PC-3 (cell line): ENCODE measurements at regions not wholly inside any gene's neighbourhood (a gene's known extent, or its start where the extent isn't known, plus 50 kb on each side); places are given as distances from the start of the nearest gene placed in this dataset.

Source experiments
- ATAC-seq: fragments of 200-7000 bp; cut with Tn5 transposase; 2 replicates; pipeline ENCODE4 v1.9.1; 2020; ENCODE audit warnings: mild to moderate bottlenecking, moderate library complexity
- BruUV-seq: library from RNA; stranded (reverse); fragments of 400-500 nt; replicated peaks from 2 replicates; lab custom pipeline; 2021; lab: Mats Ljungman, UMichigan
- CTCF ChIA-PET: fragments of 300-600 bp; sonication (Branson Sonifier 250); formaldehyde crosslinking; loops from one replicate; lab custom pipeline; 2022; ENCODE audit warnings: antibody characterized with exemption; lab: Charles Lee
- POLR2A ChIA-PET: fragments of 300-600 bp; sonication (Branson Sonifier 250); formaldehyde crosslinking; loops from one replicate; lab custom pipeline; 2022; ENCODE audit warnings: antibody characterized with exemption; ENCODE audit not compliant: unreplicated experiment; lab: Charles Lee
- DNase-seq: peaks from one replicate; pipeline ENCODE4 v3.0.0-alpha.2; 2015
- H2AFZ ChIP-seq: fragments of 300-600 bp; sonication (generic); 2 replicates; pipeline ENCODE4 v1.6.0; 2016; ENCODE audit warnings: antibody characterized with exemption, low read length
- H3F3A ChIP-seq: fragments of 300-600 bp; sonication (generic); one replicate; pipeline ENCODE4 v1.6.0; 2017; ENCODE audit warnings: antibody characterized with exemption, low read length, control low read depth, mild to moderate bottlenecking; ENCODE audit not compliant: unreplicated experiment
- H3K27ac ChIP-seq: fragments of 300-600 bp; sonication (generic); 2 replicates; pipeline ENCODE4 v1.5.1; 2016; ENCODE audit warnings: mild to moderate bottlenecking, low read length
- H3K27me3 ChIP-seq: fragments of 300-600 bp; sonication (generic); 2 replicates; pipeline ENCODE4 v1.6.1; 2016; ENCODE audit warnings: low read length, mixed read lengths
- H3K36me3 ChIP-seq: fragments of 300-600 bp; sonication (generic); 2 replicates; pipeline ENCODE4 v1.6.1; 2016; ENCODE audit warnings: low read depth, mixed run types, low read length, mixed read lengths
- H3K4me1 ChIP-seq: fragments of 300-600 bp; sonication (generic); 2 replicates; pipeline ENCODE4 v1.5.1; 2016; ENCODE audit warnings: low read length; ENCODE audit not compliant: insufficient read depth
- H3K4me2 ChIP-seq: fragments of 300-600 bp; sonication (generic); 2 replicates; pipeline ENCODE4 v1.6.0; 2016; ENCODE audit warnings: low read length
- H3K4me3 ChIP-seq: fragments of 300-600 bp; sonication (generic); 2 replicates; pipeline ENCODE4 v1.5.1; 2016; ENCODE audit warnings: mild to moderate bottlenecking, low read length, mixed read lengths
- H3K79me2 ChIP-seq: fragments of 300-600 bp; sonication (generic); 2 replicates; pipeline ENCODE4 v1.6.1; 2017; ENCODE audit warnings: low read length, mixed read lengths
- H3K9ac ChIP-seq: fragments of 300-600 bp; sonication (generic); 2 replicates; pipeline ENCODE4 v1.6.0; 2016; ENCODE audit warnings: mild to moderate bottlenecking, low read length
- H3K9me2 ChIP-seq: fragments of 300-600 bp; sonication (generic); replicated peaks from 2 replicates; pipeline ENCODE4 v1.6.1; 2016; ENCODE audit warnings: mixed run types, low read length, mixed read lengths
- H3K9me3 ChIP-seq: fragments of 300-600 bp; sonication (generic); 2 replicates; pipeline ENCODE4 v1.6.1; 2016; ENCODE audit warnings: low read length, mixed read lengths
- H4K20me1 ChIP-seq: fragments of 300-600 bp; sonication (generic); 2 replicates; pipeline ENCODE4 v1.6.1; 2016; ENCODE audit warnings: low read length, mixed read lengths
- CTCF ChIP-seq: fragments of 300-600 bp; sonication (generic); conservative IDR thresholded peaks from 2 replicates; pipeline ENCODE4 v1.5.1; 2017; ENCODE audit warnings: antibody characterized with exemption, low read depth, mild to moderate bottlenecking, low read length
- EZH2 ChIP-seq: fragments of 300-600 bp; sonication (generic); IDR thresholded peaks from one replicate; pipeline ENCODE4 v1.6.1; 2017; ENCODE audit warnings: antibody characterized with exemption, mild to moderate bottlenecking, low read length; ENCODE audit not compliant: unreplicated experiment
- EZH2phosphoT487 ChIP-seq: fragments of 300-600 bp; sonication (generic); IDR thresholded peaks from 2 replicates; pipeline ENCODE4 v1.6.1; 2018; ENCODE audit warnings: mild to moderate bottlenecking, antibody characterized with exemption, low read length, borderline replicate concordance
- intact Hi-C: fragments of 100-400 bp; cut with micrococcal nuclease; formaldehyde crosslinking; loops from 2 replicates; pipeline ENCODE4 v1.9.0; 2023

DNA sequence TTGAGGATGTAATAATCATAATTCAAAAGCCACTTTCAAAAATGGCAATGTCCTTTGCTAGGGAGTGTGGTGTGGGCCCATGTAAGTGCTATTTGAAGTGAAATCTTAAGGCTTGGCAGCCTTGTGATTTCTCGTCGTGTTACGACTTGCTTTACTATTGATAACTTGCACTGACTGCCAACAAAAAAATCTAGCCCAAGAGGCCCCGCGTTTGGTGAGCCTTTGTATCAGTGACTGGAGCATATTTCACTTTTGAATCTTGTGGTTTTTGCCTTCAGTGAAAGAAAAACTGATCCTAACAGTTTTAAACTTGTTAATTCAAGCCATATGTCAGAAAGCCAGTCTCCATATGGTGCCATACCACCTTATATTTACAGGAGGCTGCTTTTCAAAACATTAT lies 248.0 kb downstream of the TMEM182 start:
- intact Hi-C loops = no loop called here
- no peak overlapping the region for H3K9ac ChIP-seq
- TF ChIP-seq EZH2 = no peak
- no peak for TF ChIP-seq CTCF
- TF ChIP-seq EZH2phosphoT487 = no peak
- ChIA-PET POLR2A (no interaction called here), CTCF (no interaction called here)
- H3F3A ChIP-seq = no peaks in the 10 kb centered on the region
- H3K4me3 ChIP-seq = no peak overlapping the region
- H3K9me2 ChIP-seq = no peaks in the 10 kb centered on the region
- H3K27ac ChIP-seq = no peak overlapping the region
- H3K79me2 ChIP-seq = no peaks in the 10 kb centered on the region
- DNase-seq (no peak), ATAC-seq (no peak)
- no peak overlapping the region for H2AFZ ChIP-seq
- H3K27me3 ChIP-seq = peaks cover 95% of the 10 kb centered on the region
- H3K36me3 ChIP-seq = no peaks in the 10 kb centered on the region
- H3K9me3 ChIP-seq = no peaks in the 10 kb centered on the region
- H3K4me2 ChIP-seq = no peak overlapping the region
- no peaks in the 10 kb centered on the region for H3K4me1 ChIP-seq
- BruUV-seq = no TSS peak
- H4K20me1 ChIP-seq = no peaks in the 10 kb centered on the region

- Histone ChIP-seq H3K9ac (no peak overlapping the region), H3K27ac (no peak overlapping the region), H3K9me2 (no peaks in the 10 kb centered on the region), H4K20me1 (no peaks in the 10 kb centered on the region), H3K4me2 (no peak overlapping the region), H3K9me3 (no peaks in the 10 kb centered on the region), H3K4me3 (no peak overlapping the region), H3F3A (no peaks in the 10 kb centered on the region), H3K27me3 (peaks cover 96% of the 10 kb centered on the region), H3K79me2 (no peaks in the 10 kb centered on the region), H2AFZ (no peak overlapping the region), H3K36me3 (no peaks in the 10 kb centered on the region), H3K4me1 (no peaks in the 10 kb centered on the region)
- intact Hi-C loops = no loop called here
- DNase-seq = no peak
- ChIA-PET POLR2A (no interaction called here), CTCF (no interaction called here)
- TF ChIP-seq EZH2 (no peak), EZH2phosphoT487 (no peak), CTCF (no peak)
- no TSS peak for BruUV-seq
- ATAC-seq = no peak
These were observed 248.5 kb downstream of the TMEM182 start for GRCh38 chr2:103010306-103010705.

DNA sequence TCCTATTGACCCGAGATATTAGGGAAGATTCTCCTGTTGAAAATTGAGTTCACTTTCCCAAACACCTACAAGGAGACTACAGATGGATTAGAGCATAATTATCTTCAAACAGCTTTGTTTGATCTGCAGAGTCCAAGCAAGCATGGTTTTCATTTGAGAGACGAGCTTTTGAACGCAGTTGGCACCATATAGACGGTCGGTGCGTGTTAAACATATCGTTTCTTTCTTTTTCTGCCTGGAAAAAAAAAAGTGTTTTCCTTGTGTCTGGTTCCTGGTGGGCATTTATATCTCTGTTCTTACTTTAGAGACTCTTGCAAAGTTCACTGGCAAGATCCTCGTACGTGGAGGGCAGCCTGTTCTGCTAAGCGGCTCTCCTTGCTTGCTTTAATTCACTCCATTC lies 248.9 kb downstream of the TMEM182 start:
- H4K20me1 ChIP-seq = no peaks in the 10 kb centered on the region
- no peak for ATAC-seq
- no peak overlapping the region for H3K4me3 ChIP-seq
- intact Hi-C loops = no loop called here
- H3F3A ChIP-seq = no peaks in the 10 kb centered on the region
- H3K9ac ChIP-seq = no peak overlapping the region
- ChIA-PET POLR2A (no interaction called here), CTCF (no interaction called here)
- no peaks in the 10 kb centered on the region for H3K4me1 ChIP-seq
- no peaks in the 10 kb centered on the region for H3K9me2 ChIP-seq
- no peaks in the 10 kb centered on the region for H3K79me2 ChIP-seq
- no peak for TF ChIP-seq EZH2
- no peak; the same call in 1 of the 2 replicates for TF ChIP-seq EZH2phosphoT487
- H3K9me3 ChIP-seq = no peaks in the 10 kb centered on the region
- no peak for DNase-seq
- H3K4me2 ChIP-seq = no peak overlapping the region
- H3K27ac ChIP-seq = no peak overlapping the region
- peaks cover 96% of the 10 kb centered on the region for H3K27me3 ChIP-seq
- no TSS peak for BruUV-seq
- no peak overlapping the region for H2AFZ ChIP-seq
- no peaks in the 10 kb centered on the region for H3K36me3 ChIP-seq
